ENCODE measurements at regions not wholly inside any gene's neighbourhood (a gene's known extent, or its start where the extent isn't known, plus 50 kb on each side); places are given as distances from the start of the nearest gene placed in this dataset.

- Histone ChIP-seq H3K36me3 (ENCODE audit: control insufficient read depth, insufficient read depth, low read length) (no peaks in the 10 kb centered on the region), H3K4me3 (ENCODE audit: low read depth, low read length) (no peak overlapping the region), H3K4me1 (no peaks in the 10 kb centered on the region), H3K27me3 (replicated peaks; ENCODE audit: control insufficient read depth, insufficient read depth, low read length) (no peaks in the 10 kb centered on the region), H3K9me3 (no peaks in the 10 kb centered on the region)
- Mint-ChIP-seq H3K27ac (ENCODE audit: unreplicated experiment) (no peak overlapping the region), H3K27me3 (ENCODE audit: insufficient read depth, unreplicated experiment) (no peaks in the 10 kb centered on the region), H3K36me3 (ENCODE audit: insufficient read depth, unreplicated experiment) (no peaks in the 10 kb centered on the region), H3K4me1 (ENCODE audit: low read depth, unreplicated experiment) (no peaks in the 10 kb centered on the region), H3K4me3 (ENCODE audit: unreplicated experiment) (no peak overlapping the region), H3K9me3 (ENCODE audit: unreplicated experiment) (no peaks in the 10 kb centered on the region)
- no peak for TF ChIP-seq CTCF (IDR thresholded peaks at IDR 0.05; ENCODE audit: insufficient read depth in 1 of 2, low read depth in 1 of 2, low read length in 1 of 2, severe bottlenecking in 1 of 2, unreplicated experiment in 1 of 2)
- ChIA-PET CTCF (no interaction called here), POLR2A (no interaction called here)
- BruUV-seq (replicated peaks): no TSS peak
- DNase-seq: no peak
- intact Hi-C loops (cut with micrococcal nuclease; ENCODE audit: unreplicated experiment): no loop called here
Observed at GRCh38 chr11:21625982-21626381, 566.9 kb upstream of the ANO5 start.

- POLR2A ChIA-PET: no interaction called here
- H3K36me3 ChIP-seq (ENCODE audit: control insufficient read depth, insufficient read depth, low read length): no peaks in the 10 kb centered on the region
- no peaks in the 10 kb centered on the region for H3K4me1 Mint-ChIP-seq (ENCODE audit: low read depth, unreplicated experiment)
- H3K4me3 ChIP-seq (ENCODE audit: low read depth, low read length): no peak overlapping the region
- intact Hi-C loops (cut with micrococcal nuclease; ENCODE audit: unreplicated experiment): no loop called here
- no peak for DNase-seq
- BruUV-seq (replicated peaks): no TSS peak
- no peak overlapping the region for H3K27ac Mint-ChIP-seq (ENCODE audit: unreplicated experiment)
- CTCF ChIA-PET: no interaction called here
- no peaks in the 10 kb centered on the region for H3K27me3 Mint-ChIP-seq (ENCODE audit: insufficient read depth, unreplicated experiment)
- no peaks in the 10 kb centered on the region for H3K4me1 ChIP-seq
- no peaks in the 10 kb centered on the region for H3K36me3 Mint-ChIP-seq (ENCODE audit: insufficient read depth, unreplicated experiment)
- H3K9me3 ChIP-seq: no peaks in the 10 kb centered on the region
- no peaks in the 10 kb centered on the region for H3K9me3 Mint-ChIP-seq (ENCODE audit: unreplicated experiment)
- TF ChIP-seq CTCF (IDR thresholded peaks at IDR 0.05; ENCODE audit: insufficient read depth in 1 of 2, low read depth in 1 of 2, low read length in 1 of 2, severe bottlenecking in 1 of 2, unreplicated experiment in 1 of 2): no peak
- H3K4me3 Mint-ChIP-seq (ENCODE audit: unreplicated experiment): no peak overlapping the region
- no peaks in the 10 kb centered on the region for H3K27me3 ChIP-seq (replicated peaks; ENCODE audit: control insufficient read depth, insufficient read depth, low read length)
Observed at GRCh38 chr11:21628641-21629040, 564.2 kb upstream of the ANO5 start.

- BruUV-seq (replicated peaks): no TSS peak
- no peaks in the 10 kb centered on the region for H3K36me3 Mint-ChIP-seq (ENCODE audit: insufficient read depth, unreplicated experiment)
- Histone ChIP-seq H3K4me3 (ENCODE audit: low read depth, low read length) (no peak overlapping the region), H3K4me1 (no peaks in the 10 kb centered on the region), H3K27me3 (replicated peaks; ENCODE audit: control insufficient read depth, insufficient read depth, low read length) (no peaks in the 10 kb centered on the region), H3K36me3 (ENCODE audit: control insufficient read depth, insufficient read depth, low read length) (no peaks in the 10 kb centered on the region), H3K9me3 (no peaks in the 10 kb centered on the region)
- intact Hi-C loops (cut with micrococcal nuclease; ENCODE audit: unreplicated experiment): no loop called here
- no peaks in the 10 kb centered on the region for H3K9me3 Mint-ChIP-seq (ENCODE audit: unreplicated experiment)
- no peaks in the 10 kb centered on the region for H3K4me1 Mint-ChIP-seq (ENCODE audit: low read depth, unreplicated experiment)
- ChIA-PET POLR2A (no interaction called here), CTCF (no interaction called here)
- no peak overlapping the region for H3K4me3 Mint-ChIP-seq (ENCODE audit: unreplicated experiment)
- no peak overlapping the region for H3K27ac Mint-ChIP-seq (ENCODE audit: unreplicated experiment)
- H3K27me3 Mint-ChIP-seq (ENCODE audit: insufficient read depth, unreplicated experiment): no peaks in the 10 kb centered on the region
- no peak for DNase-seq
- TF ChIP-seq CTCF (IDR thresholded peaks at IDR 0.05; ENCODE audit: insufficient read depth in 1 of 2, low read depth in 1 of 2, low read length in 1 of 2, severe bottlenecking in 1 of 2, unreplicated experiment in 1 of 2): no peak
Observed at GRCh38 chr11:21630934-21631478, 561.9 kb upstream of the ANO5 start.

Measured in Caco-2 (cell line).